ENCODE measurements at regions not wholly inside any gene's neighbourhood (a gene's known extent, or its start where the extent isn't known, plus 50 kb on each side); places are given as distances from the start of the nearest gene placed in this dataset.
"Not testable (repeated sequence)": the region's sequence is repeated elsewhere in the genome, so short reads cannot be mapped to it uniquely, and the experiment has no call there.

GRCh38 chr1:221541296-221541695 is 200.6 kb downstream of the DUSP10 start:
- DNase-seq = no peak

GRCh38 chr1:221543529-221544120 is 198.3 kb downstream of the DUSP10 start:
- DNase-seq = peak; percentile 36

GRCh38 chr1:221548942-221549341 is 192.9 kb downstream of the DUSP10 start:
- DNase-seq = no peak

DNA sequence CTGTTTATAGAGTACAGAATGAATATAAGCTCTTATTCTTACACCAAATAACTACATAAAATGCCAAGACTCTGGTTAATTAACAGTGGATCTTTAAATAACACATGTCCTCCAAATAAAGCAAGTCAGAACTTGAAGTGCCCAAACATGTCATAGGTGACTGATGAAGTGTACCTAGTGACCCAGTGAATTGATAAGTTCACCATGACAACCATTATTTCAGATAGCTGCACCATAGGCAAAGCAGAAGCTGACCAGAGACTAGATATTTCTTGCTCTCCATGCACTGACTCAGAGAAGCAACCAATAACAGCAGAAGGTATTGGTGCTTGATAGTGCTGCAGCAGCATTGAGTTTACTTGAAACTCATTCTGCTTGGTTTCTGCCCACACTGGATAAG is 192.1 kb downstream of the DUSP10 start:
- no peak for DNase-seq

DNA sequence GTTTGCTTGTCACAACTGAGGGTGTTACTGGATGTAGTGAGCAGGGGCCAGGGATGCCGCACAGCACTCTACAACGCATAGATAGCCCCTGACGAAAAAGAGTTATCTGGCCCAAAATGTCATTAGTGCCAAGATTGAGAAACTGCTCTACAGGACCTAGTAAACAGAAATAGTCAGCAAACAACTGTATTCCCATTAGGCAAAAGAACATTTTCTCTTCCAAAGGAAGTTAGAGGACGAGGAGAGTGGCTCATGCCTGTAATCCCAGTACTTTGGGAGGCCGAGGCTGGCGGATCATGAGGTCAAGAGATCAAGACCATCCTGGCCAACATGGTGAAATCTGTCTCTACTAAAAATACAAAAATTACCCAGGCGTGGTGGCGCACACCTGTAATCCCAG is 189.1 kb downstream of the DUSP10 start:
- DNase-seq = not testable (repeated sequence)

DNA sequence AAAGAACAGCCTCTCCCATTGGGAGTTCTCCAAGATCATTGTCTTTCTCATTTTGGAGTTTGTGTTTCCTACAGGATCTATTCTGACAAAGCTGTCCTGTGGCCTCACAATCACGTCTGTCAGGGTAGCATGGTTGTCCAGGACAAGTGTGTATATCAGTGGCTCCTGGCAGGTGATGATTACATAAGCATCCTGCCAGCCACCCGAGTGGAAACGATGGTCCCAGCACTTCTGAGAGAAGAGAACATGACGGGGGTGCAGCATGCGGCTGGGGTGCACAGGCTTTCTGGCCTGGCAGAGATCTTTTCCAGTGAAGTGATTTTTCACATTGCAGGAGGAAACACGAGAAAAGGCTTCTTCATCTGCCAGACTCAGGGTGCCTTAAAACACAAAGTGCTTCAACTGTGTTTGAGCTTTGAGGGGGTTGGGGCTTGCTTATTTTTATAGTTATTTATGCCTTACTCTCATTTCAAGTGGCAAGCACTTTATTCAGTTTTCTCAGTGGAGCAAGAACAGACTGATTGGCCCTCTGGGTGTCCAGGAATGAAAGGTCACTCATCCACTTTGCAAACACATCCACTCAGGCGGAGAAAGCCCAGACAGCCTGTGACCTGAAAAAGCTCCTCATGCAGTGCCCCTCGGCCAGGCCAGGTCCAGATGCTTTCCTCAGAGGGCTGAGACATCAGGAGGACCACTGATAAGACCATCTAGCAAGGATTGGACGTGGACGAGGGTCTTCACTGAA is 186.0 kb downstream of the DUSP10 start:
- no peak for DNase-seq

GRCh38 chr1:221556435-221556834 is 185.5 kb downstream of the DUSP10 start:
- no peak for DNase-seq

- peak; percentile 4 for DNase-seq
These were observed 184.9 kb downstream of the DUSP10 start for GRCh38 chr1:221557013-221557412.

- no peak for DNase-seq
These were observed 183.5 kb downstream of the DUSP10 start for GRCh38 chr1:221558396-221558795.

DNA sequence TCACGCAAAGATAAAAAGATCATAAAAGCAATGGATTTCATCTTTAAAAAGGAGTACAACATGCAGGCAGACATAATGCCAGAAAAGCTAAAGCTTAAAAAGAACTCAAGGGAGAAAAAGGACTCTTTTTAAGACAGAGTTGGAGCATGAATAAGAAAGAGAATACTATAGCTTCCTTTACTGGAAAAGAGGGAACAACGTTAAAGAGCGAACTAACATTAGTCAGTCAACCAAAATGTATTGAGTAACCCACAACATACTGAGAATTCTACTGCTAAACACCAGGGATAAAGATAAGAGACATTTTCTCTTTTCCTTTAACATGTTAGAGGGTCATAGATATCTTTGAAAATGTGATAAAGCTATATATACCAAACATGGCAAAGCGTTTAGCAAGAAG is 182.0 kb downstream of the DUSP10 start:
- DNase-seq = no peak

- no peak for DNase-seq
These were observed 179.1 kb downstream of the DUSP10 start for GRCh38 chr1:221562542-221563475.

DNA sequence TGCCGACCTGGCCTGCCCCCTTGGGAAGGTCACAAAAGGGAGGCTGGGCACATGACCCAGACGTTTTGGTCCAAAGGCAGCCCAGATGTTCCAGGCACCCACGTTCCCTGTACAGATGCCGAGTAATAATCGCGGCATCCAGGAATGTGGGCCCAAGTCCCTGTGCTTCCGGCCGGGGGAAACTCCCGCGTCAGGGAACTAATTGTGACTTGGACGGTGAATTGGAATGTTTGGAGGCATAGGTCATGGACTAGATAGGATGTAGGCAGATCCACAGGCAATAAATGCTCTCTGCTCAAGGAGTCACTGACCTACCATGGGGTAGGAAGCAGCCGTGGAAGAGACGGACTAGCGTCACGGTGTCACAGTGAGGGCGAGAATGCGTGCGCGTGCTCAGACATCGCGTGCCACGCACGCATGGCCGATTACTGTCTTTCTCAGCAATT is 178.4 kb downstream of the DUSP10 start:
- DNase-seq = no peak

GRCh38 chr1:221564891-221565290 is 177.0 kb downstream of the DUSP10 start:
- no peak for DNase-seq

DNA sequence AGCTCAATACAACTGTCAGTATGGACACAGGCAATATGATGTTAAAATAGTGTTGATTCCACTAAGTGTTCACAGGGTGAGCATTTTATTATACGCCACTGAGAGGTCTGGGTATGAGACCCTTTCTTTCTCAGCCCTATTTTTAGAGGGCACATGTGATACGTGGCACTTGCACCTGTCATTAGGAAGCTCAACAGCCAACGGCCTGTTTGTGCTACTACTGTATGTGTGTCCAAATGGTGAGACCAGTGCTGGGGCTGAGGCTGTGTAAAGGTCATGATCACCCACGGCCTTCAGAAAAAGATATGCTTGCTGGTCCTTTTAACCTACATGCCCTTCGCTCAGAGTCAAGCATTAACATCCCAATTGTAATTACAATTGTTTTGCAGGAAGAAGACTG is 176.2 kb downstream of the DUSP10 start:
- DNase-seq = no peak

- no peak for DNase-seq
These were observed 173.9 kb downstream of the DUSP10 start for GRCh38 chr1:221567859-221568507.

GRCh38 chr1:221573756-221574155 is 168.1 kb downstream of the DUSP10 start:
- DNase-seq = no peak

DNA sequence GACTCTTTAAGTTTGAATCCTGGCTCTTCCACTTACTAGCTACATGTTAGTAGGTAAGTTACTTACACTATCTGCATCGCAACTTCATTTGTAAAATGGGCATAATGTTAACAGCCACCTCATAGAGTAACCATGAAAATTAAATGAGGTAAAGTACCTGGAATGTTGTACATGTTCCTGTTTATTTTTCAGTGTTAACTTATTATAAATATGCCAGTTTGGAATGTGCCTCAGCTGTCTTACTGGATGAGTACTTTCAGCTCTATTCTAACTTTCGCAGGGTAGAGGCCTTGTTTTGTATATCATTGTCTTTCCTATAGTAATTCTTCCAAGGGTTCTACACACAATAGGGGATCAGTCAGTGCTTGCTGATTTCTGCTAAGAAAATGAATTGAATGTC is 167.4 kb downstream of the DUSP10 start:
- DNase-seq = peak; percentile 4

GRCh38 chr1:221575605-221576004 is 166.3 kb downstream of the DUSP10 start:
- DNase-seq = peak; percentile 12

DNA sequence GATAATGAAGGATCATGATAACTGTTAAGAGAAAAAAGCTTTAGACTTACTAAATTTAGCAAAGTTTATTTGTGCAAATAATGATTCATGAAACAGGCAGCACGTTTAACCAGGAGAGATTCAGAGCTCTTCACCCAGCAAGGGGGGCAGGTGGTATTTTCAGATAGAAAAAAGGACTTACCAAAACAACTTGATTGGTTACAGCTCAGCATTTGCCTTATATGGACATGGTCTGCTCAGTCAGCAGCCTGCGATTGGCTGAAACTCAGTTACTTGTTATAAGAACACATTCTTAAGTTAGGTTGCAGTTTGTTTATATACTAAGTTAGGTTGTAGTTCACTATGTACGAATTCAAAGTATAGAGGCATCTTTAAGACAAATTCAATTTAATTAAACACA is 165.6 kb downstream of the DUSP10 start:
- peak; percentile 49 for DNase-seq

GRCh38 chr1:221583465-221583864 is 158.4 kb downstream of the DUSP10 start:
- no peak for DNase-seq

DNA sequence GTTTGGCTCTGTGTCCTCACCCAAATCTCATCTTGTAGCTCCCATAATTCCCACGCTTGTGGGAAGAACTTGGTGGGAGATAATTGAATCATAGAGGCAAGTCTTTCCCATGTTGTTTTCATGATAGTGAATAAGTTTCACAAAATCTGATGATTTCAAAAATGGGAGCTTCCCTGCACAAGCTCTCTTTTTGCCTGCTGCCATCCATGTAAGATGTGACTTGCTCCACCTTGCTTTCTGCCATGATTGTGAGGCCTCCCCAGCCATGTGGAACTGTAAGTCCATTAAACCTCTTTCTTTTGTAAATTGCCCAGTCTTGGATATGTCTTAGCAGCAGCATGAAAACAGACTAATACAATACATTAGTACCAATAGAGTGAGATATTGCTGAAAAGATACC is 154.9 kb downstream of the DUSP10 start:
- DNase-seq = not testable (repeated sequence)

GRCh38 chr1:221591250-221591649 is 150.6 kb downstream of the DUSP10 start:
- DNase-seq = not testable (repeated sequence)

- DNase-seq = no peak
These were observed 147.3 kb downstream of the DUSP10 start for GRCh38 chr1:221594576-221594975.

Data from EL (cell line).